HEK293T (cell line): ENCODE measurements at regions not wholly inside any gene's neighbourhood (a gene's known extent, or its start where the extent isn't known, plus 50 kb on each side); places are given as distances from the start of the nearest gene placed in this dataset.

ENCODE experiments used
- CTBP1 ChIP-seq: fragments of 450-650 bp; IDR thresholded peaks from 2 replicates; pipeline ENCODE4 v1.6.1; 2016; ENCODE audit warnings: borderline replicate concordance
- FOXA1 ChIP-seq: fragments of 450-650 bp; IDR thresholded peaks from 2 replicates; pipeline ENCODE4 v1.6.1; 2016; ENCODE audit warnings: mild to moderate bottlenecking
- FOXM1 ChIP-seq: fragments of 450-650 bp; IDR thresholded peaks from 2 replicates; pipeline ENCODE4 v1.6.1; 2017; ENCODE audit warnings: mild to moderate bottlenecking, borderline replicate concordance

DNA sequence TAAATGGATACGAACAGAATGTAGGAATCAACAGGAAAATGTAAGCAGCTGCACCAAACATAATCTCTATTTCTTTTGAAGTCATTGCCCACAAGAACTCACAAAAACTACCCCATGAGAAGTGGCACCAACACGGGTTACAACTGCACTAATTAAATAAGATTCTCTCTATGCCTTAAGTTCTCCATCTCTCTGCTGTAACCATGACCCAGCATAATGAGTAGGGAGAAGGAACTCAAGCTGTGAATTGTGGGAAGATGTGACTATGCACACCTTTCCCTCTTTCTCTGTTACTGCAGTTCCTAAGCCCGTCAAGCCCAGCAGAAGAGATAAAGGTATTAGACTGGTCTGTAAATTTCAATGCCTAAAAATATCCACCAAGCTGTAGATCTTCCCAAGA is 614.0 kb downstream of the USP25 start:
- TF ChIP-seq FOXM1, result no peak
- TF ChIP-seq CTBP1, result no peak
- TF ChIP-seq FOXA1, result no peak
